ENCODE measurements at regions not wholly inside any gene's neighbourhood (a gene's known extent, or its start where the extent isn't known, plus 50 kb on each side); places are given as distances from the start of the nearest gene placed in this dataset.
"Not testable (repeated sequence)": the region's sequence is repeated elsewhere in the genome, so short reads cannot be mapped to it uniquely, and the experiment has no call there.

DNA sequence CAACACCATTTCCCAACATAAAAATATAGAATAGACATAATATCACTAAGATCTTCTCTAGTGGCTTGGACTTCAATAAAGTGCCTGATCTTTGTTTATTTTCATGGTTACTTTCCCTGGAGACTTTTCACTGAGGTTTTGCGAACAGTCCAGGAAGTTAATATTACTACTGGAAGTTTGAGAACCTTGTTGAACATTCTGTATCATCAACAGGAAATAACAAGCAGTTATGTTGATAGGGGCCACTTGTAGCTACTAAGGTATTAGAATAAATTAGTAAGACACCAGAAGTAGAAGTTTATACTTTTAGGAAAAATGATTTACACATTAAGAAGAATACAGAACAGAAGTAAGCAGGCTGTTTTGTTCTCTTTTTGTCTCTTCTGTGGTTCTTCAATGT lies 180.2 kb downstream of the TFAP2B start:
- no peaks in the 10 kb centered on the region for H3K27me3 Mint-ChIP-seq
- H3K4me3 Mint-ChIP-seq: no peak overlapping the region

DNA sequence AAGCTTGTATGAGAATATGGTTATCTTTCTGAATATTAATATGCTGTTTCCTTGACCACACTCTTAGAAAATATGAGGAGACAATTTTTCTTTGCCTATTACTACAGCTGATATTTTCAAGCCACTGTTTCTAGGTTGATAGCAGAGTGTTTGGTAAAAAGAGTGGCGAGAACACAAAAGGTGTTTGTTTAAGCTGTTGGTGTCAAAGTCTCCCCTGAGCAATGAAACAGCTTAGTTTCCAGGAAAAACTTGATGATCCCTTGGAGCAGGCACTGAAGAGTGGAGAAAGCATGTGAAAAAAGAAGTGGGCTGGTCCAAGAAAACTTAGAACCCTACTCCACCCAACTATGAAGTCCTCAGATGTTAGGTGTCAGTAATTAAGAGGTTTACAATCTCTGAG lies 182.7 kb downstream of the TFAP2B start:
- Mint-ChIP-seq H3K27ac (no peak overlapping the region), H3K9me3 (ENCODE audit: low read depth) (no peaks in the 10 kb centered on the region), H3K4me3 (no peak overlapping the region), H3K36me3 (no peaks in the 10 kb centered on the region), H3K4me1 (ENCODE audit: low read depth) (no peaks in the 10 kb centered on the region), H3K27me3 (no peaks in the 10 kb centered on the region)

More for the DNA sequence above, 180.2 kb downstream of the TFAP2B start:
- Mint-ChIP-seq H3K36me3 (no peaks in the 10 kb centered on the region), H3K4me1 (ENCODE audit: low read depth) (no peaks in the 10 kb centered on the region), H3K9me3 (ENCODE audit: low read depth) (no peaks in the 10 kb centered on the region), H3K27ac (no peak overlapping the region)

DNA sequence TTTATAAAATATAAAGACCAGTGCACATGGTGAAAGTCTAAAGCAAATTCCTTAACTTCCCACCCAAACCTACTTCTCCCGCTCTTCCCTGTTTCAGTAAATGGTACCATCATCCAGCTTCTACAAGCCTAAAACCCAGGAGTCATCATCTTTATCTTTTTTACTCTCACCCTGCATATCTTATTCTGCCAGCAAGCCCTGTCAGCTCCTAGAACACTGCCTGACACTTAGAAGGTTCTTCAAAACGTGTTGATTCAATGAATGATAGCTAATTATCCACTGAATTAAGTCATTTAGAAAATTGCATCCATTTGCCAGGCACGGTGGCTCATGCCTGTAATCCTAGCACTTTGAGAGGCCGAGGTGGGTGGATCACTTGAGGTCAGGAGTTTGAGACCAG lies 185.7 kb downstream of the TFAP2B start:
- no peaks in the 10 kb centered on the region for H3K9me3 Mint-ChIP-seq (ENCODE audit: low read depth)
- no peaks in the 10 kb centered on the region for H3K4me1 Mint-ChIP-seq (ENCODE audit: low read depth)
- no peak overlapping the region for H3K27ac Mint-ChIP-seq
- no peaks in the 10 kb centered on the region for H3K27me3 Mint-ChIP-seq
- no peaks in the 10 kb centered on the region for H3K36me3 Mint-ChIP-seq
- H3K4me3 Mint-ChIP-seq: no peak overlapping the region

DNA sequence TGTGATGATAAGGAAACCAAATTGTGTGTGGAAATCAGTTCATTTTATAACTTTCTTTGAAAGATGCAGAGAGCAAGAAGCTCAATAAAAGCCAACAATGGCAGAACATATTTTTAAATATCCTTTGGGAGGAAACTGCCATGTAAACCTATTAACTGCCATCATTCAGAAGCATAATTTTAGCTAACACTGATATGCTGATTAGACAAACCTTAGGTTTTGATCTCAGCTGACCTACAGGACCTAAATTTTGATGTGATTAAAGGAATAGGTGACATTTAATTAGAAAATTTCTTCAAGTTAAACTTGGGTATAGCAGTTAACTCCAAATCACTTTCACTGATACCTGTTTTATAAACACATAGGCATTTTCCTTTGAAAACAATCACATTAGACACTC lies 187.1 kb downstream of the TFAP2B start:
- H3K36me3 Mint-ChIP-seq: no peaks in the 10 kb centered on the region
- H3K27ac Mint-ChIP-seq: no peak overlapping the region

DNA sequence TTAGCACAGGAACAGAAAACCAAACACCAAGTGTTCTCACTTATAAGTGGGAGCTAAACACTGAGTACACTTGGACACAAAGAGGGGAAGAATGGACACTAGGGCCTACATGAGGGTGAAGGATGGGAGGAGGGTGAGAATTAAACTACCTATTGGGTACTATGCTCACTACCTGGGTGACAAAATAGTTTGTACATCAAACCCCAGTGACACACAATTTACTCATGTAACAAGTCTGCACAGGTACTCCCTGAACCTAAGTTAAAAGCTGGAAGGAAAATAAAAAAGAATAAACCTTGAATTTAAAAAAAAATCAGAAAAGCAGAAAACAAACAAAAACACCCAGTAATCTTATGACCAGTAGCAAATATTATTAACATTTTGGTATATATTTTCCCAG lies 188.6 kb downstream of the TFAP2B start:
- H3K36me3 Mint-ChIP-seq: no peaks in the 10 kb centered on the region
- H3K4me1 Mint-ChIP-seq (ENCODE audit: low read depth): no peaks in the 10 kb centered on the region
- no peaks in the 10 kb centered on the region for H3K27me3 Mint-ChIP-seq
- H3K27ac Mint-ChIP-seq: no peak overlapping the region
- no peak overlapping the region for H3K4me3 Mint-ChIP-seq
- no peaks in the 10 kb centered on the region for H3K9me3 Mint-ChIP-seq (ENCODE audit: low read depth)

More for the DNA sequence above, 187.1 kb downstream of the TFAP2B start:
- Mint-ChIP-seq H3K4me3 (no peak overlapping the region), H3K27me3 (no peaks in the 10 kb centered on the region), H3K9me3 (ENCODE audit: low read depth) (no peaks in the 10 kb centered on the region), H3K4me1 (ENCODE audit: low read depth) (no peaks in the 10 kb centered on the region)

DNA sequence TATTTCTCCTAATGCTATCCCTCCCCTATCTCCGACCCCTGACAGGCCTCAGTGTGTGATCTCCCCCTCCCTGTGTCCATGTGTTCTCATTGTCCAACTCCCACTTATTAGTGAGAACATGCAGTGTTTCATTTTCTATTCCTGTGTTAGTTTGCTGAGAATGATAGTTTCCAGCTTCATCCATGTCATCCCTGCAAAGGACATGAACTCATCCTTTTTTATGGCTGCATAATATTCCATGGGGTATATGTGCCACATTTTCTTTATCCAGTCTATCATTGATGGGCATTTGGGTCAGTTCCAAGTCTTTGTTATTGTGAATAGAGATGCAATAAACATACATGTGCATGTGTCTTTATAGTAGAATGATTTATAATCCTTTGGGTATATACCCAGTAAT lies 190.0 kb downstream of the TFAP2B start:
- not testable (repeated sequence) for H3K27me3 Mint-ChIP-seq; H3K4me1 Mint-ChIP-seq (ENCODE audit: low read depth); H3K36me3 Mint-ChIP-seq; H3K27ac Mint-ChIP-seq; H3K4me3 Mint-ChIP-seq; H3K9me3 Mint-ChIP-seq (ENCODE audit: low read depth)

DNA sequence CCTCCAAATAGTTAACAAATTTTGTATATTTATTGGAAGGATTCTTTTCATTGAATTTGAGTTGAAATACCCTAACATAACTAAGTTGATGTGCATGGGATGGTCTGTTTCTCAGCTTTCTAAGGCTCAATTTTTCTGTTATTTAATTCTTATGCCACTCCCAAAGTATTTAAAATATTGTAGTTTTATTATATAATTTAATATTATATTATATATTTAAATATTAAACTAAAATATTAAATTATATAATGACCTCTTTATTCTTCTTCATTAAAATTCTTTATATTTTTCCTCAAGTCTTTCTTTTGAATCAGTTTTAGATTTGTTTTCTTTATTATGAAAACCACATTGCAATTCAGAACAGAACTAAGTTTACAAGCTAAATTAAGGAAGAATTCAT lies 194.7 kb downstream of the TFAP2B start:
- Mint-ChIP-seq H3K36me3 (no peaks in the 10 kb centered on the region), H3K27me3 (no peaks in the 10 kb centered on the region), H3K27ac (no peak overlapping the region), H3K4me3 (no peak overlapping the region), H3K9me3 (ENCODE audit: low read depth) (no peaks in the 10 kb centered on the region), H3K4me1 (ENCODE audit: low read depth) (no peaks in the 10 kb centered on the region)

DNA sequence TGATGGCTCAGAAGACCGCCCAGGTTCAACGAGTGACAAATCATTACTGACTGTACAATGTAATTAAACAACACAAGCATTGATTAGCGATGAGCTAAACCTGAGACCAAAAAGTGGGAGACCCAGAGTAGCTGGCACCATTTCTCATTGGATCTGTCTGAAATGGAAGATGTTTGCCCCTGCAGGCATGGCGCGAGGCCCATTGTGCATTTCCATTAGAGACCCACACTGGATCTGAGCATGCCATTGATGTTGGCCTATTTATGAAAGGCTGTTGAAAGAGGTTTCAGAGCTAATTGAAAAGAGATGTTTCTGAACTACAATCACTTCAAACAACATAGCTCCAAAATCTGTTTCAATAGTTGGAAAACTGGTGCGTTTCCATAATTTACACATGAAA lies 196.7 kb downstream of the TFAP2B start:
- Mint-ChIP-seq H3K9me3 (ENCODE audit: low read depth) (no peaks in the 10 kb centered on the region), H3K27me3 (no peaks in the 10 kb centered on the region), H3K27ac (no peak overlapping the region), H3K36me3 (no peaks in the 10 kb centered on the region), H3K4me1 (ENCODE audit: low read depth) (no peaks in the 10 kb centered on the region), H3K4me3 (no peak overlapping the region)

DNA sequence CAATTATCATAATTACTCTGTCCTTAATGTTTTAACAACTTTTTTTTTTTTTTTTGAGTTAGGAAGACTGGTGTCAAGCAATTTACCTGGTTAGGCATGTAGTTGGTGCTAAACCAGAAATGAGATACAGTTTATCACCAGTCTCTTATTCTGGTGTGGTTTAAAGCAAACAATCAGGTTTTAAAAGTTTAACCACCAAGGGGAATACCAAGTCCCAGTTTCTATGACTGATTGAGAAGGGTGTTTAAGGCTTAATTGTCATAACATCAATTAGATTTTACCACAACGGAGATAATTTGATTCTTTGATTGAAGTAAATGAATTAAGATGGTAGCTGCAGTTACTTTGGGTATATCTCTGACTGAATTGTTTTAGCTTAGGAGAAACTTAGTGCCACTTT lies 197.8 kb downstream of the TFAP2B start:
- Mint-ChIP-seq H3K27me3 (no peaks in the 10 kb centered on the region), H3K36me3 (no peaks in the 10 kb centered on the region), H3K27ac (no peak overlapping the region), H3K4me3 (no peak overlapping the region), H3K4me1 (ENCODE audit: low read depth) (no peaks in the 10 kb centered on the region), H3K9me3 (ENCODE audit: low read depth) (no peaks in the 10 kb centered on the region)

DNA sequence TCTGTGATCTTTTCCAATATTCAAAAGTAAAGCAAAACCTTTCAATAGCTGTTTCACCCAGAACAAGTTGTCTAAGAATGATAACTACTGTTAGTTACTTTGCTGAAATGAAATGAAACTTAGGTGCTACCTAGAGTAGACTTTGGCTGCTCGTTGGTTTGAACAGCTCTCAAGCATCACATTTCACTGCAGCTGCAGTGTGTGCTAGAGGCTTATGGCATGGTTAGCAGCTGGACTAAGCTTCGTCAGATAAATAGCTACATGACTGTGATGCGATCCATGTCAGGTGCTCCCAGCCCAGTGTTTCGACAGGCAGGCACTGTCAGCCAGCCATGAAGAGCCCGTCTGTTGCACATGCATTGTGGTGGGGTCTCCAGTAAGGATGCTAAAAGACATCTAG lies 201.1 kb downstream of the TFAP2B start:
- H3K27ac Mint-ChIP-seq: no peak overlapping the region
- no peak overlapping the region for H3K4me3 Mint-ChIP-seq

DNA sequence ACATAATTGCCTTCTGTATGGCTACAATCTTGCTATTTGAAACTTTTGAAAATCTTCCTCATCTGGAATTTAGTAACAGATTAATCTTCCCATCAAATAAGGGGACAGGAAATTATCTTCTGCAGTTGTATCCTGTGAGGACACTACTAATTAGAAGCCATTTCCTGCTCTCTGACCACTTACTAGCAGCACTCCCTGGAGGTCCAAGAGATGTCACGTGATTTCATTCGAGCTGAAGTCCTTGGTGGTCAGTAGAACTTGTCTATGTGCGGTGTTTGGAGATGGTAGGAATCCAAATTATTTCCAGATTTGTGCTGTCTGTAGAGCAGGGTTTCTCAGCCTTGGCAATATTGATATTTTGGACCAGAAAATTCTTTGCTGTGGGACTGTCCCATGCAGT lies 202.5 kb downstream of the TFAP2B start:
- Mint-ChIP-seq H3K36me3 (no peaks in the 10 kb centered on the region), H3K4me1 (ENCODE audit: low read depth) (no peaks in the 10 kb centered on the region), H3K27ac (no peak overlapping the region), H3K27me3 (no peaks in the 10 kb centered on the region), H3K9me3 (ENCODE audit: low read depth) (no peaks in the 10 kb centered on the region), H3K4me3 (no peak overlapping the region)

More for the DNA sequence above, 201.1 kb downstream of the TFAP2B start:
- Mint-ChIP-seq H3K4me1 (ENCODE audit: low read depth) (no peaks in the 10 kb centered on the region), H3K36me3 (no peaks in the 10 kb centered on the region), H3K27me3 (no peaks in the 10 kb centered on the region), H3K9me3 (ENCODE audit: low read depth) (no peaks in the 10 kb centered on the region)

DNA sequence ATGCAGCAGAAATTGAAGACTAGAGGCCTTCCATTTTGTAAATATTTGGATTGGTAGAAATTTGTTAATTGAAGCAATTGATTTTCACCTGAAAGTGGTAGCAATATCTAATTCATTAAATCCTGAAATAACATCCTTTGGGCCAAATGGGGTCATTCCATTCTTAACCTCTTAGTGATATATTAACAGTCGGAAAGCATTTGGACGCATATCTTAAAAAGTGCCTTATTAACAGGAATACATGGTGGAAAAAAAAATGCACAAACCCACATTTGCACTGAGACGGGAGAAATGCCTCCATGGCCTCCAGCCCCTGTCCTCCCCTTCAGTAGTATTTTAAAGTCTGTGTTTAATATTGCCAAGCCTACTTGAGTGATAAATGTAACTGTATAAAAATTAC lies 205.5 kb downstream of the TFAP2B start:
- Mint-ChIP-seq H3K27me3 (no peaks in the 10 kb centered on the region), H3K36me3 (no peaks in the 10 kb centered on the region), H3K27ac (no peak overlapping the region), H3K4me1 (ENCODE audit: low read depth) (no peaks in the 10 kb centered on the region), H3K4me3 (no peak overlapping the region), H3K9me3 (ENCODE audit: low read depth) (no peaks in the 10 kb centered on the region)

DNA sequence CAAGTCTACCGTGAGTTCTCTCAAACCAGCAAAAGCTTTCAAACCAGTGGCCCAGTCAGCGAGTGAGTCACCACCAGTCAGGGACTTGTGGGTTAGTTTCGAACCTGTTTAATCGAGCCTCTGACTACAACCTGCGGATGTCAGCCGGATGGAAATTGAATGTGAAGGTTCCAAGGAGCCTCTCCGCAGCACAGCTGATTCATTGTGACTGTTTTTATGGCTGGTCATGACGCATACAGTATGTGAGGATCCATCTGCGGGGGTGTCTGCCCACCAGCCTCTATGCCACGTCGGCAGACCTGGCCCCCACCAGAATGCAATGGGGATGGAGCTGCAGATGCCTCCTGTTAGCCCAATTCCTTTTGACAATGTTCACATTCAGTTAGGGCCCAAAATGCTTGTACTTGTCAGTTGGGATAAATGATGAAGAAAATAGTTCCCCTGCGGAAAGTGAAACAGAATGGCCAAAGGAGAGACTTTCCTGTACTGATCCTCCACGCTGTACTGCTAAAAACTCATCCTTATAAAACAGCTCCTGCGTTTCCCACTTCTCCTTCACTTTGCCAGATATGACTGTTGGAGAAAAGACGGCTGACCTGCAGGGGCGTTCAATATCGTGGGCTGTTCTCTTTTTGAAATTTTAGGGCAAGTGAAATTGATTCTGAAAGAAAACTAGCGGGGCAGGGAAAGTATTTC lies 206.6 kb downstream of the TFAP2B start:
- H3K4me1 Mint-ChIP-seq (ENCODE audit: low read depth): no peaks in the 10 kb centered on the region
- H3K27me3 Mint-ChIP-seq: no peaks in the 10 kb centered on the region
- H3K4me3 Mint-ChIP-seq: no peak overlapping the region
- H3K9me3 Mint-ChIP-seq (ENCODE audit: low read depth): no peaks in the 10 kb centered on the region
- no peak overlapping the region for H3K27ac Mint-ChIP-seq
- no peaks in the 10 kb centered on the region for H3K36me3 Mint-ChIP-seq

DNA sequence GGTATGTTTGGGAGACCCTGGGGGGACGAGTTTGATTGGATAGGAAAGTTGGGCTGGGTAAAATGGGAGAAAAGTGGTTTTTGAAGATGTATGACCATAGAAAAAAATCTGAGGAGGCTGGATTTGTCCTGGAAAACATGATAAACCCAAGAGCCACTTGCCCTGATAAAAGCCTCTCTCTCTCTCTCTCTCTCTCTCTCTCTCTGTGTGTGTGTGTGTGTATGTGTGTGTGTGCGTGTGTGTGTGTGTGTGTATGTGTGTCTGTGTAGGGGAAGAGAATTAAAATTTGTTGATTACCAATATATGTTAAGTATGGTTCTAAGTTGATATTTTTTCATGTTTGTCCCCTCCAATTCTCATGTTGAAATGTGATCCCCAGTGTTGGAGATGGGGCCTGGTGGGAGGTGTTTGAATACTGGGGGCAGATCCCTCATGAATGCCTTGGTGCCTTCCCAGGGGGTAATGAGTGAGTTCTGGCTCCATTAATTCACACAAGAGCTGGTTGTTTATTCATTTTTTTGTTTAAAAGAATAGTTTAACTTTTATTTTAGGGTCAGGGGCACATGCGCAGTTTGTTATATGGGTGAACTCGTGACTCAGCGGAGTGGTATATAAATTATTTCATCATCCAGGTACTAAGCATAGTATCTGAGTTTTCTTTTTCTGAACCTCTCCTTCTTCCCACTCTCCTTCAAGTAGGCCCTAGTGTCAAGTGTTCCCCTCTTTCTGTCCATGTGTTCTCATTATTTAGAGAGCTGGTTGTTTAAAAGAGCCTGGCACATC lies 208.8 kb downstream of the TFAP2B start:
- H3K4me1 Mint-ChIP-seq (ENCODE audit: low read depth): no peaks in the 10 kb centered on the region
- H3K27me3 Mint-ChIP-seq: no peaks in the 10 kb centered on the region
- H3K4me3 Mint-ChIP-seq: no peak overlapping the region
- no peaks in the 10 kb centered on the region for H3K36me3 Mint-ChIP-seq
- H3K9me3 Mint-ChIP-seq (ENCODE audit: low read depth): no peaks in the 10 kb centered on the region
- H3K27ac Mint-ChIP-seq: no peak overlapping the region

DNA sequence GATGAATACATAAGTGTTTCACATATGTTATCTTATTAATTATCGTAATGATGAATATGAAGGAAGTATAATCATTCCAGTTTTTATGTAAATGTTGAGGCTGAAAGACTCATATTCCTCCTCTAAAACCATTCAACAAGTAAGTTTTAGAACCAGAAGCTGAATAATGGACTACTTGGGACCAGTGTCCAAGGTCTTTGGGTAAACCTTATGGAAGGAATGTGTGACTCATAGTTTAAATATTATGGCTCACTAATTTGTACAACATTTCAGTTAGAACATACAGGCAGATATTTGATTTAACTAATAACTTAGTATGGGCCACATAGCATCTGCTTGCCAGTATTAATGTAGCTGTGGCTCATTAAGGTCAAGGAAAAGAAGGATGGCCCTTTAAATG lies 209.6 kb downstream of the TFAP2B start:
- no peaks in the 10 kb centered on the region for H3K4me1 Mint-ChIP-seq (ENCODE audit: low read depth)
- H3K9me3 Mint-ChIP-seq (ENCODE audit: low read depth): no peaks in the 10 kb centered on the region
- H3K4me3 Mint-ChIP-seq: no peak overlapping the region
- H3K36me3 Mint-ChIP-seq: no peaks in the 10 kb centered on the region
- H3K27ac Mint-ChIP-seq: no peak overlapping the region
- no peaks in the 10 kb centered on the region for H3K27me3 Mint-ChIP-seq

DNA sequence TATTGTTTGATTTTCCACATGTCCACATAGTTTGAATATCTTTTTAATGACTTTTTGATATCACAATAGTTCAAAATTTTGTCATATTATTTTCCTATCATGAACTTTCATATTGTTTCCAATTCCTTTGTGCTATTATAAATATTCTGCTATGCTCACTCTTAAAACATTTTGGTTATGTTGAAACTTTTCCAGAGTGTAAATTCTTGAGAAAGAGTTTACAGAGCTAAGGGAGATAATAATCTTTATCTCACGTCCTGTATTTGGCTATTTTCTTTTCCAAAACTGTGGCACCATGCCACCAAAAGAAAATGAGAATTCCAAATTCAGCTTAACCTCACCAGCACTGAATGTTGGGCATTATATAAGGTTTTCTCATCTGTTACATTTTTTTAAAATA lies 210.9 kb downstream of the TFAP2B start:
- no peak overlapping the region for H3K27ac Mint-ChIP-seq
- no peak overlapping the region for H3K4me3 Mint-ChIP-seq
- H3K27me3 Mint-ChIP-seq: no peaks in the 10 kb centered on the region
- no peaks in the 10 kb centered on the region for H3K4me1 Mint-ChIP-seq (ENCODE audit: low read depth)
- H3K36me3 Mint-ChIP-seq: no peaks in the 10 kb centered on the region
- no peaks in the 10 kb centered on the region for H3K9me3 Mint-ChIP-seq (ENCODE audit: low read depth)

Measured in activated naive CD8-positive, alpha-beta T cell (primary cell).